NCI-H1694 treated with DMSO at 0.1 percent for 48 hours (cell line): ENCODE measurements at regions not wholly inside any gene's neighbourhood (a gene's known extent, or its start where the extent isn't known, plus 50 kb on each side); places are given as distances from the start of the nearest gene placed in this dataset.
"Not testable (repeated sequence)": the region's sequence is repeated elsewhere in the genome, so short reads cannot be mapped to it uniquely, and the experiment has no call there.

ENCODE experiments used
- DNase-seq: peaks from one replicate; lab custom pipeline; 2025; lab: John Stamatoyannopoulos, UW

GRCh38 chr5:92022415-92023140 lies 639.5 kb upstream of the ARRDC3 start:
- no peak for DNase-seq

DNA sequence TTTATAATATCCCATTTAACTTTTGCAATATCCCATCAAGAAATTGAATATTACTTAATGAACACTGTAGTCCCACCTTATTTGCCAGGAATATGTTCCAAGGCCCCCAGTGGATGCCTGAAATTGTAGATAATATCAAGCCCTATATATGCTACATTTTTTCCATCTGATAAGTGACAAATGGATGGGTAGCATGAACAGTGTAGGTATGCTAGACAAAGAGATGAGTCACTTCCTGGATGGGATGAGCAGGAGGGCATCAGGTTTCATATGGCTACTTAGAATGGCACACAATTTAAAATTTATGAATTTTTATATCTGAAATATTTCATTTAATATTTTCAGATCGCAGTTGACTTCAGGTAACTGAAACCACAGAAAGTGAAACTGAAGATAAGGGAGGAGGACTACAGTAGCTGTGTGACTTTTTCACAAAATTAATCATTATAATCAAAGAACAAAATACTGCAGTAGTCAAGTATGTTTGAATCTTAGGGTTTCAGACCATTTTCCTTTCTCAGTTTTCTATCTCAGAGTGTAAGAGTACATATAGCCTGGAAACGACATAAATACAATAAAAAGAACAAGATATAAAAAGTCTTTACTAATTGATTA lies 636.4 kb upstream of the ARRDC3 start:
- no peak for DNase-seq

- DNase-seq: no peak
These were observed 634.7 kb upstream of the ARRDC3 start for GRCh38 chr5:92017776-92018175.

- not testable (repeated sequence) for DNase-seq
These were observed 628.7 kb upstream of the ARRDC3 start for GRCh38 chr5:92011845-92012244.

GRCh38 chr5:92003806-92004205 lies 620.7 kb upstream of the ARRDC3 start:
- no peak for DNase-seq

DNA sequence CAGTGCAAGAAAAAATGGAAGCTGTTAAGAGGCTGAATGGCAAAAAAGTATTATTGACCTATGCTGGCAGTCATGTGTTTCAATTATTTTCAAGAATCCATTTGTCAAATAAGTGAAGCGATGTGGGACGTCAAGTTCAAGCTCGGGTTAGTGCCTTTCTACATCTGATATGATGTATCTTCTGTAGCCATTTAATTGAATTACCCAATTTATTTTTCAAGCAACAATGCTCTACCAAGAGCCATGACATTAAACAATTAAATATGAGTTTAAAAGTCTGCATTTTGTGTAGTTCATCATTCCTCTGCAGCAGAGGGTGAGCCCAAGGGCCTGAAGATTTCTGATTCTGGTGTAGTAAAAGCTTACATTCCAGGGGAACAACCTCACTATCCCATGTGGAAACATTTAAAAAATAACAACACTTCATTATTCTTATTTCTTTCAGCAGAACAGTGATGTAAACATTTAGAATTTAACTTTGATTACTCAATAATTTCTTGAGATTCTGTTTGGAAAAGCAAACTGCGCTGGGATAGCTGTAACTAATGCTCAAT lies 619.7 kb upstream of the ARRDC3 start:
- DNase-seq: no peak

DNA sequence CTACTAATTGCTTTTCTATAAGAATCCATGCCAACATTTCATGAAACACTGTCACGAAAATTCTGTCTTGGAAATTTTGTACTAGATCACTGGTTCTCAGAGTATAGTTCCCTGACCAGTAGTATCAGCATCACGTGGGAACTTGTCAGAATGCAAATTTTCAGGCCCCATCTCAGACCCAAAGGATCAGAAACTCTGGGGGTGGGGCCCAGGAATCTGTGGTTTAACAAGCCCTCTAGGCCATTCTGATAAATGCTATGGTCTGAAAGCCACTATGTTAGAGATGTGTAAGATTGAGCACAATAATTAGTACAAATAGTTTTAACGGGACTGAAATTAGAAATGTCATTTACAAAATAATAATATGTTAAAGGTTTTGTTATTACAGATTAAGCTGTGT lies 615.7 kb upstream of the ARRDC3 start:
- no peak for DNase-seq

- no peak for DNase-seq
These were observed 600.8 kb upstream of the ARRDC3 start for GRCh38 chr5:91983869-91984268.

GRCh38 chr5:91978221-91978882 lies 595.2 kb upstream of the ARRDC3 start:
- no peak for DNase-seq

- no peak for DNase-seq
These were observed 594.5 kb upstream of the ARRDC3 start for GRCh38 chr5:91977579-91977978.

DNA sequence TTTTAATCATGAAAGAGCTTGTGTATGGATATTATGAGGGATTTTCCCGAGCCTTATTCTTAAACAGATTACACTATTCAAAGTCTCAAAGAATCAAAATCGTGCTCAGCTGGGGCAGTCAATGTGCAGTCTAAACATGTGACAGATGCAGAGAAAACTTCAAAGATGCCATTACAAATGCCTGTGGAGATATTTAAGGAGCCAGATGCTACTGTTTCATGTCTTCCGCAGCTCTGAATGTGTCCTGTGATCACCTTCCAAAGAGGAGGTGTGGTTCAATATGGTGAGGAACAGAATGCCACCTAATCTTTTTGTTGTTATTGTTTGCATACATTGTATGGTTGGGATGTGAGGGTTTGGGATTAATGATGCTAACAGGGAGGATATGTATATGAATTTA lies 593.3 kb upstream of the ARRDC3 start:
- DNase-seq: no peak

DNA sequence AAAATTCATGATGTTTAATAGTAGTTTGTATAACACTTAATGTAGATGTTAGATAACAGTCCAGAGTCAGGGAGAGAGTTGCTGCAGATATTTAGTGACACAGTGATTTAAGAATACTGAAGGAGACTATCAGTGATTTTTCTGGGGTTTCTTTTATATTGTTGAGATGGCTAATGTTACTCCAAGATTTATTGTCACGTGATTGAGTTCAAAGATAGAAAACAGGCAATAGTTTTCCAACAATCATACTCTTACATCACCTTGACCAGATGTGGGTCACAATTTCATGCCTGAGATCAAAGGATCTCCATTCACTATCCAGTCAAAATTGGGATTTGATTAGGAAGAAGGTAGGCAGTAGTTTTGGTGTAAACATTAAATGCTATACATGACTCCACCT lies 580.0 kb upstream of the ARRDC3 start:
- DNase-seq: no peak

GRCh38 chr5:91957666-91958065 lies 574.5 kb upstream of the ARRDC3 start:
- DNase-seq: no peak

GRCh38 chr5:91956738-91957137 lies 573.6 kb upstream of the ARRDC3 start:
- DNase-seq: no peak

DNA sequence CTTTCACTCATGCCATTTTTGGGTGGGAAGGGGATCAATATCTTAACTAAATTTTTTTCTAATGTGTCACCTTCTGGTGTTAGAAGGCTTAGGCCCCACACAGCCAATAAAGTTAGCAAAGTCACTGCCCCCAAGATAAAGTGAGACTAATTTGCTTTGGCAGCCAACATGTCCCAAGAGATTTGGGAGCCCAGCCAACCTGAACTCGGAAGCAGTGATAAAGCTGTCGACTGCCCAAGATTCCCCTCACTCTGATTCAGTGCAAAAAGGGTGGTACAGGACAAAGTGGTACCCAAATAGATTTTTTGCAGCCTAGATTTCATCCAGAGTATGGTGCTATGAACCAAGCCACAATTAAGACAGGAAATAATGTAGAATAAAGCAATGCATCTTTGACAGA lies 572.5 kb upstream of the ARRDC3 start:
- DNase-seq: no peak

DNA sequence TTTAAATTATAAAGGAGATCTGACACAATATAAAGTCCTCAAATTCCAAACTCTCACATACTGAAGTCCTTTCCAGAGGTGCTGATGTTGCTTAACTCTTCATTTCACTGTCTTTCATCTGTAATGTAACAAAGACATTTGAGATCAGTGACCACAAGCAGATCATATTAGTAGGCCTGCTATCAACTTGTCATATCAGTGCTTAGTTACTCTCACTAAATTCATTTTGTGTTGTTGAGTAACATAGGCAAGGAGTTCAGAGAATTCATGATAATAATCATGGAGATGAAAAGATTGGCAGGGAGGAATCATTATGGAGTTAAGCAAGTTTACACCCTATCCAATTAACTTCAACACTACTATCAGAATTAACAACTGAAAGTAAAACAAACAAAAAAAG lies 571.0 kb upstream of the ARRDC3 start:
- no peak for DNase-seq

- DNase-seq: no peak
These were observed 567.2 kb upstream of the ARRDC3 start for GRCh38 chr5:91950328-91950727.

DNA sequence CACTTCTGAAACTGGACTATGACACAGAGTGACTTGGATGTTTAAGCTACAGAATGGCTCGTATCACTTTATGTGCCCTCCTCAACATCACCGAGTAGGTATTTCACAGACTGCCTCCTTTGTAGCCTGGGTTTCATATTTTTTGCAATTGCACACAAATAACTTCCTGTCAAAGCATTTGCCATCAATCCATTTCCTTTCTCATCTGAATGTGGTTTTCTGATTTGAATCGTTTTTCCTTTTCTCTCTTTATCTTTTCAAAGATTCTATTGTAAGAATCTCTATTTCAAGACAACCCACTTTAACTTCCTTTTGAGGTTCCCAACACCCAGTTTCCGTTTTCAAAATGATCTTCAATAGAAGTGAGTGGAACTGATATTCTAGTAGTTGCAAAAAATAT lies 563.8 kb upstream of the ARRDC3 start:
- no peak for DNase-seq

- no peak for DNase-seq
These were observed 558.5 kb upstream of the ARRDC3 start for GRCh38 chr5:91941588-91941987.

DNA sequence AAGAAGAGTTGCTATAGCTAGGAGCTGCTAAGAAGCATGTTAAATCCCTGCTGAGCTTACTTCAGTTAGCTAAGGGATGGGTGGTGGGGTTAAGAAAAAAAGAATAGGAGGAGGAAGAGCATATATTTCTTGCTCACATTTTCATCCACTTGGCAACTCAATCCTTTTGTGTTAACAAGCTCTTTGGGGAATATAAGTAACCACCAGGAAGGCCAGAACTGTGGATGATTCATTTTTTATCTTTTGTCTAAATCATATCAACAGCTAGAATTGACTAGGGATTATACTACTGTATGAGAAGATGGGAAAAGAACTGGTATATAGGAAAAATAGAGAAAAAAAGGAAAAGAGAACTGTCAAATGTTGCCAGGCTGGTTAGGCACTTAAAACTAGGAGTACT lies 555.3 kb upstream of the ARRDC3 start:
- DNase-seq: no peak

- DNase-seq: no peak
These were observed 554.0 kb upstream of the ARRDC3 start for GRCh38 chr5:91937121-91937520.

DNA sequence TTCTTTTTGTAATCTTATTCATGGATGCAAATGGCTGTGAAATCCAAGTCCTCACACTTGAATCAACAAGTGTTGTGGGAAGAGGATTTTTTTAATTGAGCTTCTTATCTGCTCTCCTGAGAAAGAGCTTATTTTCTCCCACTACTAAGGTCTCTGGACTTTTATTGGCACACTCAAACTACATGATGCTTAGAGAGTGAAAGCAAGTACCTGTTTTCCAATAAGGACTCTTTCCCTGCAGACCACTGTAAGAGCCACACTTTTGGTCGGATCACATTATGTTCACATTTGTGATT lies 546.4 kb upstream of the ARRDC3 start:
- no peak for DNase-seq

DNA sequence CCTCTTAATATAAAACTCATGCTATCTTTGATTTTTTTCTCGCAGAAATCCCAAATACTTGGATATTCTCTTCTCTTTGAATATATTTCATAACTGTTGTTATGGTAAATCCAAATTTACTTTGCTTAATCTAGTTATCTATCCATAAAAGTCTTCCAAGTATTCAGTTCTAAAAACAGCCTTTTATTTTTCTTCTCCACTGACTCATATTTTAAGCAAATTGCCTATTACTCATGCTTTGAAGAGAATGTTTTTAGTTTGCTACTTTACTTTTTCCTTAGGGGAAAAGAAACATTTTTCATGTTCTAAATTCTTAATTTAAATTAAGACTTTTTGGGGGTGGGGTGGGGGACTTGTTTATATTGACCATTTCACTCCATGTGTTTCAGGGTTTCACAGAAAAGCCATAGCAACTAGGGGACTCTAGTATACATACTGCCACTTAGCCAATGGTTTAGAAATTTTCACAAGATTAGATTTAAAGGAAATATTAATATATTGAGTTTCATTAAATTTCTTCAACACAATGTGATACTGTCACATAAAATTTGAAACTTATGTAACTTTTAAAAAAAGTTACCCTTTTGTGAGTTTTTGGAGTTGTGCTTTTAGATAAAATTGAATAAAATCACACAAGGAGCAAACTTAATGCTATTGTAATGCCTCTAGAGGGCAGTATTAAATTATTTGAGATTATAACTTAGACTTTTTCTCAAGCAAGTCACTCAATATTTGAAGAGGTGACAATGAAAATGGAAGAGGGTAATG lies 545.8 kb upstream of the ARRDC3 start:
- DNase-seq: peak; percentile 37
